ENCODE measurements at regions not wholly inside any gene's neighbourhood (a gene's known extent, or its start where the extent isn't known, plus 50 kb on each side); places are given as distances from the start of the nearest gene placed in this dataset.

GRCh38 chr16:51892293-51893007, 654.5 kb downstream of the TOX3 start:
- no peak for TF ChIP-seq CTCF (IDR thresholded peaks at IDR 0.05; ENCODE audit: low read depth, low read length)
- TF ChIP-seq EZH2phosphoT487 (IDR thresholded peaks at IDR 0.05; ENCODE audit: low read depth): no peak
